ENCODE measurements at regions not wholly inside any gene's neighbourhood (a gene's known extent, or its start where the extent isn't known, plus 50 kb on each side); places are given as distances from the start of the nearest gene placed in this dataset.

GRCh38 chr15:96041982-96042733 is 288.3 kb upstream of the NR2F2 start:
- no peak for TF ChIP-seq ZFP30 (CRISPR knock-in tag; IDR thresholded peaks at IDR 0.05)
- TF ChIP-seq ZC3H10 (CRISPR knock-in tag; IDR thresholded peaks at IDR 0.05) = no peak
- TF ChIP-seq GLIS3 (CRISPR knock-in tag; IDR thresholded peaks at IDR 0.05) = no peak
- TF ChIP-seq TSHZ2 (CRISPR knock-in tag; IDR thresholded peaks at IDR 0.05) = no peak
- no peak for TF ChIP-seq ARNTL (CRISPR knock-in tag; IDR thresholded peaks at IDR 0.05; ENCODE audit: borderline replicate concordance, low read depth)
- TF ChIP-seq ISL1 (CRISPR knock-in tag; IDR thresholded peaks at IDR 0.05) = no peak
- no peak for TF ChIP-seq CREB5 (CRISPR knock-in tag; IDR thresholded peaks at IDR 0.05; ENCODE audit: low read depth)
- TF ChIP-seq PATZ1 (CRISPR knock-in tag; IDR thresholded peaks at IDR 0.05; ENCODE audit: borderline replicate concordance) = no peak

GRCh38 chr15:96042734-96043224 is 287.7 kb upstream of the NR2F2 start:
- no peak for TF ChIP-seq GLIS3 (CRISPR knock-in tag; IDR thresholded peaks at IDR 0.05)
- no peak for TF ChIP-seq OSR1 (CRISPR knock-in tag; IDR thresholded peaks at IDR 0.05)
- no peak for TF ChIP-seq ISL1 (CRISPR knock-in tag; IDR thresholded peaks at IDR 0.05)
- no peak for TF ChIP-seq BACH2 (CRISPR knock-in tag; IDR thresholded peaks at IDR 0.05; ENCODE audit: borderline replicate concordance)
- TF ChIP-seq ARNTL (CRISPR knock-in tag; IDR thresholded peaks at IDR 0.05; ENCODE audit: borderline replicate concordance, low read depth) = no peak
- TF ChIP-seq ZFP3 (CRISPR knock-in tag; IDR thresholded peaks at IDR 0.05) = no peak
- TF ChIP-seq TCF4 (CRISPR knock-in tag; IDR thresholded peaks at IDR 0.05; ENCODE audit: borderline replicate concordance) = no peak
- no peak for TF ChIP-seq PATZ1 (CRISPR knock-in tag; IDR thresholded peaks at IDR 0.05; ENCODE audit: borderline replicate concordance)
- TF ChIP-seq SNAI2 (CRISPR knock-in tag; IDR thresholded peaks at IDR 0.05) = no peak
- no peak for ATAC-seq

More at GRCh38 chr15:96041982-96042733, 288.3 kb upstream of the NR2F2 start:
- no peak for ATAC-seq

- TF ChIP-seq TSHZ2 (CRISPR knock-in tag; IDR thresholded peaks at IDR 0.05) (no peak), GLIS3 (CRISPR knock-in tag; IDR thresholded peaks at IDR 0.05) (no peak), OSR1 (CRISPR knock-in tag; IDR thresholded peaks at IDR 0.05) (no peak), POU6F1 (CRISPR knock-in tag; IDR thresholded peaks at IDR 0.05; ENCODE audit: borderline replicate concordance, low read depth) (no peak), TCF4 (CRISPR knock-in tag; IDR thresholded peaks at IDR 0.05; ENCODE audit: borderline replicate concordance) (no peak), PPARA (CRISPR knock-in tag; IDR thresholded peaks at IDR 0.05; ENCODE audit: borderline replicate concordance) (no peak), ZNF8 (CRISPR knock-in tag; IDR thresholded peaks at IDR 0.05) (no peak), CREB5 (CRISPR knock-in tag; IDR thresholded peaks at IDR 0.05; ENCODE audit: low read depth) (no peak), PATZ1 (CRISPR knock-in tag; IDR thresholded peaks at IDR 0.05; ENCODE audit: borderline replicate concordance) (no peak), ZNF70 (CRISPR knock-in tag; IDR thresholded peaks at IDR 0.05) (no peak)
- no peak for ATAC-seq
Observed at GRCh38 chr15:96043591-96044171, 286.8 kb upstream of the NR2F2 start.

Data from SK-N-SH treated with all-trans-retinoic acid at 6 μM for 48 hours (cell line).